ENCODE measurements at regions not wholly inside any gene's neighbourhood (a gene's known extent, or its start where the extent isn't known, plus 50 kb on each side); places are given as distances from the start of the nearest gene placed in this dataset.
A peak's percentile ranks its signal among the peaks of the same experiment; 100 is the strongest.
"Not testable (repeated sequence)": the region's sequence is repeated elsewhere in the genome, so short reads cannot be mapped to it uniquely, and the experiment has no call there.

DNA sequence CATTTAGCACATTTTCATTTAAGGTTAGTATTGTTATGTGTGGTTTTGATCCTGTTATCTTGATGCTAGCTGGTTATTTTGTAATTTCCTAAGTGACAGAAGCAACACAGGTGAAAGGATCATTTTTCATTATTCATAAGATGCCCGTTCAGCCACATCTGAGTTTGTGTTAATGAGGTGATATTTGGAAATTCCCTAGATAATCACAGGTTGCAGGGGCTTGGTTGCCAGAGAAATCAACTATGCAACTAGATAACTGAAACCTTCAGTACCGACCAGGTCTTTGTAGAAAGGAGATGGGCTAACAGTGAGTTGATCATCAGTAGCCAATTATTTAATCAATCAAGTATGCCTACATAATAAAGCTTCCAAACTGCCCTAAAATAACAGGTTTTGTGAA lies 121.3 kb upstream of the UFM1 start:
- intact Hi-C loops (cut with micrococcal nuclease; ENCODE audit: unreplicated experiment) = no loop called here
- H3K9me3 ChIP-seq (ENCODE audit: low read length) = no peaks in the 10 kb centered on the region
- H3K79me2 ChIP-seq (ENCODE audit: insufficient read depth, low read depth, low read length) = no peaks in the 10 kb centered on the region
- no peaks in the 10 kb centered on the region for H3K4me1 ChIP-seq (ENCODE audit: insufficient read depth, low read length, poor library complexity, severe bottlenecking)
- no peak overlapping the region for H3K27ac ChIP-seq (ENCODE audit: low read depth, low read length, poor library complexity, severe bottlenecking)
- H3K9me2 ChIP-seq (ENCODE audit: insufficient read depth, low read length) = no peaks in the 10 kb centered on the region
- DNase-seq (ENCODE audit: low spot score) = no peak
- H2AFZ ChIP-seq (ENCODE audit: low read length) = no peak overlapping the region
- H3K4me3 ChIP-seq (ENCODE audit: low read depth, low read length, poor library complexity, severe bottlenecking) = no peak overlapping the region
- ChIA-PET POLR2A (no interaction called here), CTCF (ENCODE audit: unreplicated experiment) (no interaction called here)
- H3K4me2 ChIP-seq (ENCODE audit: low read length) = no peak overlapping the region
- no peaks in the 10 kb centered on the region for H3K36me3 ChIP-seq (ENCODE audit: insufficient read depth, low read length)
- no peak for TF ChIP-seq EZH2phosphoT487 (IDR thresholded peaks at IDR 0.05; ENCODE audit: borderline replicate concordance, low read depth, low read length)
- TF ChIP-seq, protein P1, sequence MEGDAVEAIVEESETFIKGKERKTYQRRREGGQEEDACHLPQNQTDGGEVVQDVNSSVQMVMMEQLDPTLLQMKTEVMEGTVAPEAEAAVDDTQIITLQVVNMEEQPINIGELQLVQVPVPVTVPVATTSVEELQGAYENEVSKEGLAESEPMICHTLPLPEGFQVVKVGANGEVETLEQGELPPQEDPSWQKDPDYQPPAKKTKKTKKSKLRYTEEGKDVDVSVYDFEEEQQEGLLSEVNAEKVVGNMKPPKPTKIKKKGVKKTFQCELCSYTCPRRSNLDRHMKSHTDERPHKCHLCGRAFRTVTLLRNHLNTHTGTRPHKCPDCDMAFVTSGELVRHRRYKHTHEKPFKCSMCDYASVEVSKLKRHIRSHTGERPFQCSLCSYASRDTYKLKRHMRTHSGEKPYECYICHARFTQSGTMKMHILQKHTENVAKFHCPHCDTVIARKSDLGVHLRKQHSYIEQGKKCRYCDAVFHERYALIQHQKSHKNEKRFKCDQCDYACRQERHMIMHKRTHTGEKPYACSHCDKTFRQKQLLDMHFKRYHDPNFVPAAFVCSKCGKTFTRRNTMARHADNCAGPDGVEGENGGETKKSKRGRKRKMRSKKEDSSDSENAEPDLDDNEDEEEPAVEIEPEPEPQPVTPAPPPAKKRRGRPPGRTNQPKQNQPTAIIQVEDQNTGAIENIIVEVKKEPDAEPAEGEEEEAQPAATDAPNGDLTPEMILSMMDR (conservative IDR thresholded peaks at IDR 0.05; ENCODE audit: low read length) = no peak
- no peaks in the 10 kb centered on the region for H4K20me1 ChIP-seq (ENCODE audit: insufficient read depth, low read length)
- BruUV-seq (replicated peaks) = no TSS peak

DNA sequence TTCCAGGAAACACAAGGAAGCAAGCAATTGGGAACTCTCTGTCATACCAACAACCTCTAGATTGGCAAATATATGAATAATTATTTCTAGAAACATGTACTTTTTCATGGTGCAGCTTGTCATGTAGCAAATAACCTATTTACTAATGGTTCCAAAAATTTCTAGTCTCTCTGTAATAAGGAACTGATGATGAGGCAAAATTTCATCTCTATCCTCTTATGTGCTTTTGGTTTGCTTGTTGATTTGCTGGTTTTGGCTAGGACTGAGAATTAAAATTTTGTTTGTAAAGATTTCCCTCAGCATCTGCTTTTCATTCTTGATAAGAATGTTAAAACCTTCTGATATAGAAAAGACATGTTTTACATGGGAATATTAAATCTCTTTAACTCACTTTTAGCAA lies 123.2 kb upstream of the UFM1 start:
- TF ChIP-seq, protein P1 (conservative IDR thresholded peaks at IDR 0.05; ENCODE audit: low read length) = no peak
- no peak for TF ChIP-seq EZH2phosphoT487 (IDR thresholded peaks at IDR 0.05; ENCODE audit: borderline replicate concordance, low read depth, low read length)
- POLR2A ChIA-PET = interaction anchor here (0.5 to 0.7 kb wide), 2 partner anchors 1329 to 1948 kb away, joined by 3 read pairs; no protein-coding TSS in a partner anchor

DNA sequence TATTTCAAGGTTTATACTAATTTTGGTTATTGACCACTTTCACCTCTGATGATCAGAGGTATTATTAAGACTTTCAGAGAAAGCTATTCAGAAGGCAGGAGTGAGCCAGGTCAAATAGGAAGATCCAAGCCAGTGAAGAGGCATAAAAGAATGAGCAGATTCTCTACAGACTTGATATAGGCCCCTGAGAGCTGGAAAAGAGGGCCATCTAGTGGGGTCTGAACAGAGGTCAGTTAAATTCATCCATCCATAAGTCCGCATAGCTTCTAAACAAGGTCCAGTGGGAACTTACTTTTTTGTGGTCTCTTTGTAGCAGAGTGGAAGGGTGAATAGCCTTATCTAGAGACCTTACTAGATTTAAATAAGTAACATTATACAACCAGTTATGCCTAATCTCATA lies 126.6 kb upstream of the UFM1 start:
- H4K20me1 ChIP-seq (ENCODE audit: insufficient read depth, low read length) = no peaks in the 10 kb centered on the region
- H3K4me2 ChIP-seq (ENCODE audit: low read length) = no peak overlapping the region
- H3K9me2 ChIP-seq (ENCODE audit: insufficient read depth, low read length) = no peaks in the 10 kb centered on the region
- intact Hi-C loops (cut with micrococcal nuclease; ENCODE audit: unreplicated experiment) = loop anchor here (2.0 kb wide), 1 partner anchor 454 kb away; no protein-coding TSS in a partner anchor
- BruUV-seq (replicated peaks) = no TSS peak
- ChIA-PET POLR2A (interaction anchor here (0.8 kb wide), 1 partner anchor 13 kb away, joined by 3 read pairs; no protein-coding TSS in a partner anchor), CTCF (ENCODE audit: unreplicated experiment) (no interaction called here)
- TF ChIP-seq EZH2phosphoT487 (IDR thresholded peaks at IDR 0.05; ENCODE audit: borderline replicate concordance, low read depth, low read length) = no peak
- TF ChIP-seq, protein P1 (conservative IDR thresholded peaks at IDR 0.05; ENCODE audit: low read length) = peak; percentile 51; the same call in 1 of the 2 replicates
- H3K79me2 ChIP-seq (ENCODE audit: insufficient read depth, low read depth, low read length) = no peaks in the 10 kb centered on the region
- no peak for DNase-seq (ENCODE audit: low spot score)
- H3K4me3 ChIP-seq (ENCODE audit: low read depth, low read length, poor library complexity, severe bottlenecking) = no peak overlapping the region
- H3K36me3 ChIP-seq (ENCODE audit: insufficient read depth, low read length) = no peaks in the 10 kb centered on the region
- no peak overlapping the region for H2AFZ ChIP-seq (ENCODE audit: low read length)
- H3K4me1 ChIP-seq (ENCODE audit: insufficient read depth, low read length, poor library complexity, severe bottlenecking) = no peaks in the 10 kb centered on the region
- H3K27ac ChIP-seq (ENCODE audit: low read depth, low read length, poor library complexity, severe bottlenecking) = no peak overlapping the region
- H3K9me3 ChIP-seq (ENCODE audit: low read length) = no peaks in the 10 kb centered on the region

More for the DNA sequence above, 123.2 kb upstream of the UFM1 start:
- no peaks in the 10 kb centered on the region for H3K79me2 ChIP-seq (ENCODE audit: insufficient read depth, low read depth, low read length)
- H3K9me2 ChIP-seq (ENCODE audit: insufficient read depth, low read length) = no peaks in the 10 kb centered on the region
- no peaks in the 10 kb centered on the region for H4K20me1 ChIP-seq (ENCODE audit: insufficient read depth, low read length)
- BruUV-seq (replicated peaks) = no TSS peak
- no peaks in the 10 kb centered on the region for H3K9me3 ChIP-seq (ENCODE audit: low read length)
- no peaks in the 10 kb centered on the region for H3K4me1 ChIP-seq (ENCODE audit: insufficient read depth, low read length, poor library complexity, severe bottlenecking)
- intact Hi-C loops (cut with micrococcal nuclease; ENCODE audit: unreplicated experiment) = no loop called here
- CTCF ChIA-PET (ENCODE audit: unreplicated experiment) = no interaction called here
- no peak for DNase-seq (ENCODE audit: low spot score)
- H3K27ac ChIP-seq (ENCODE audit: low read depth, low read length, poor library complexity, severe bottlenecking) = no peak overlapping the region
- H2AFZ ChIP-seq (ENCODE audit: low read length) = no peak overlapping the region
- H3K36me3 ChIP-seq (ENCODE audit: insufficient read depth, low read length) = no peaks in the 10 kb centered on the region
- no peak overlapping the region for H3K4me3 ChIP-seq (ENCODE audit: low read depth, low read length, poor library complexity, severe bottlenecking)
- H3K4me2 ChIP-seq (ENCODE audit: low read length) = no peak overlapping the region

GRCh38 chr13:38221120-38221519 lies 128.5 kb upstream of the UFM1 start:
- H2AFZ ChIP-seq (ENCODE audit: low read length); intact Hi-C loops (cut with micrococcal nuclease; ENCODE audit: unreplicated experiment); DNase-seq (ENCODE audit: low spot score): not testable (repeated sequence)

More at GRCh38 chr13:38221120-38221519, 128.5 kb upstream of the UFM1 start:
- H3K9me2 ChIP-seq (ENCODE audit: insufficient read depth, low read length); H3K4me3 ChIP-seq (ENCODE audit: low read depth, low read length, poor library complexity, severe bottlenecking); POLR2A ChIA-PET; H3K79me2 ChIP-seq (ENCODE audit: insufficient read depth, low read depth, low read length); CTCF ChIA-PET (ENCODE audit: unreplicated experiment); BruUV-seq (replicated peaks); H3K36me3 ChIP-seq (ENCODE audit: insufficient read depth, low read length); H3K4me2 ChIP-seq (ENCODE audit: low read length); H3K27ac ChIP-seq (ENCODE audit: low read depth, low read length, poor library complexity, severe bottlenecking); H4K20me1 ChIP-seq (ENCODE audit: insufficient read depth, low read length); H3K4me1 ChIP-seq (ENCODE audit: insufficient read depth, low read length, poor library complexity, severe bottlenecking); H3K9me3 ChIP-seq (ENCODE audit: low read length): not testable (repeated sequence)

Measured in OCI-LY7 (cell line).